Loucy (cell line): ENCODE measurements at regions not wholly inside any gene's neighbourhood (a gene's known extent, or its start where the extent isn't known, plus 50 kb on each side); places are given as distances from the start of the nearest gene placed in this dataset.

Source experiments
- H2AFZ ChIP-seq: fragments of 200-600 bp; sonication (generic); 2 replicates; pipeline ENCODE4 v1.6.0; 2016; ENCODE audit warnings: antibody characterized with exemption, mild to moderate bottlenecking, low read length, moderate library complexity
- H3F3A ChIP-seq: fragments of 200-600 bp; 2 replicates; pipeline ENCODE4 v1.6.0; 2016; ENCODE audit warnings: antibody characterized with exemption, low read depth, mild to moderate bottlenecking
- H3K27me3 ChIP-seq: fragments of 200-600 bp; sonication (generic); 2 replicates; pipeline ENCODE4 v1.6.1; 2014; ENCODE audit warnings: low read length, mild to moderate bottlenecking; ENCODE audit not compliant: insufficient read depth, poor library complexity, severe bottlenecking
- H3K36me3 ChIP-seq: fragments of 200-600 bp; sonication (generic); 2 replicates; pipeline ENCODE4 v1.6.1; 2016; ENCODE audit warnings: low read length; ENCODE audit not compliant: insufficient read depth
- H3K4me1 ChIP-seq: fragments of 200-600 bp; sonication (generic); 2 replicates; pipeline ENCODE4 v1.5.1; 2014; ENCODE audit warnings: low read length, mild to moderate bottlenecking; ENCODE audit not compliant: insufficient read depth, poor library complexity, severe bottlenecking
- H3K4me2 ChIP-seq: fragments of 200-600 bp; sonication (generic); 2 replicates; pipeline ENCODE4 v1.6.0; 2014; ENCODE audit warnings: antibody characterized with exemption, low read length, low read depth, mild to moderate bottlenecking; ENCODE audit not compliant: poor library complexity, severe bottlenecking
- H3K4me3 ChIP-seq: fragments of 200-600 bp; sonication (generic); 2 replicates; pipeline ENCODE4 v1.5.1; 2014; ENCODE audit warnings: low read length, mild to moderate bottlenecking, mixed read lengths; ENCODE audit not compliant: poor library complexity, severe bottlenecking
- H3K79me2 ChIP-seq: fragments of 200-600 bp; sonication (generic); 2 replicates; pipeline ENCODE4 v1.6.1; 2014; ENCODE audit warnings: low read length; ENCODE audit not compliant: insufficient read depth
- H3K9ac ChIP-seq: fragments of 200-600 bp; sonication (generic); 2 replicates; pipeline ENCODE4 v1.6.0; 2014; ENCODE audit warnings: mild to moderate bottlenecking, low read depth, low read length, moderate library complexity; ENCODE audit not compliant: poor library complexity, severe bottlenecking
- H3K9me2 ChIP-seq: fragments of 200-600 bp; sonication (generic); replicated peaks from 2 replicates; pipeline ENCODE4 v1.6.1; 2016; ENCODE audit warnings: low read depth, low read length, mixed read lengths
- H3K9me3 ChIP-seq: fragments of 200-600 bp; sonication (generic); 2 replicates; pipeline ENCODE4 v1.6.1; 2014; ENCODE audit warnings: mild to moderate bottlenecking, antibody characterized with exemption, low read length, low read depth; ENCODE audit not compliant: insufficient read depth
- H4K20me1 ChIP-seq: fragments of 200-600 bp; sonication (generic); 2 replicates; pipeline ENCODE4 v1.6.0; 2014; ENCODE audit warnings: antibody characterized with exemption, low read length, mild to moderate bottlenecking; ENCODE audit not compliant: insufficient read depth, poor library complexity, severe bottlenecking
- CTCF ChIP-seq: fragments of 200-600 bp; sonication (generic); conservative IDR thresholded peaks from 2 replicates; pipeline ENCODE4 v1.5.1; 2014; ENCODE audit warnings: mild to moderate bottlenecking, antibody characterized with exemption, low read length
- EZH2phosphoT487 ChIP-seq: fragments of 200-600 bp; IDR thresholded peaks from 2 replicates; pipeline ENCODE4 v1.6.1; 2018; ENCODE audit warnings: antibody characterized with exemption, mild to moderate bottlenecking, moderate library complexity, borderline replicate concordance

GRCh38 chr12:83276904-83277303, 590.2 kb downstream of the TMTC2 start:
- no peaks in the 10 kb centered on the region for H3K79me2 ChIP-seq
- H3K4me1 ChIP-seq = no peaks in the 10 kb centered on the region
- no peak overlapping the region for H2AFZ ChIP-seq
- no peak overlapping the region for H3K4me3 ChIP-seq
- no peaks in the 10 kb centered on the region for H3K27me3 ChIP-seq
- no peaks in the 10 kb centered on the region for H3K9me2 ChIP-seq
- H3K4me2 ChIP-seq = no peak overlapping the region
- no peak overlapping the region for H3K9ac ChIP-seq
- TF ChIP-seq CTCF = no peak
- H3K9me3 ChIP-seq = no peaks in the 10 kb centered on the region
- no peaks in the 10 kb centered on the region for H4K20me1 ChIP-seq
- H3K36me3 ChIP-seq = no peaks in the 10 kb centered on the region
- no peaks in the 10 kb centered on the region for H3F3A ChIP-seq

GRCh38 chr12:83271201-83271600, 584.5 kb downstream of the TMTC2 start:
- Histone ChIP-seq H3K9ac (no peak overlapping the region), H3F3A (no peaks in the 10 kb centered on the region), H3K9me2 (no peaks in the 10 kb centered on the region), H2AFZ (no peak overlapping the region), H3K36me3 (no peaks in the 10 kb centered on the region), H3K9me3 (no peaks in the 10 kb centered on the region), H3K4me3 (no peak overlapping the region), H4K20me1 (no peaks in the 10 kb centered on the region), H3K79me2 (no peaks in the 10 kb centered on the region), H3K27me3 (no peaks in the 10 kb centered on the region), H3K4me2 (no peak overlapping the region), H3K4me1 (no peaks in the 10 kb centered on the region)
- TF ChIP-seq EZH2phosphoT487 = no peak
- no peak for TF ChIP-seq CTCF

- Histone ChIP-seq H3K4me1 (no peaks in the 10 kb centered on the region), H3K9me2 (no peaks in the 10 kb centered on the region), H3K9ac (no peak overlapping the region), H3K79me2 (no peaks in the 10 kb centered on the region), H3K4me3 (no peak overlapping the region), H3K36me3 (no peaks in the 10 kb centered on the region), H4K20me1 (no peaks in the 10 kb centered on the region), H2AFZ (no peak overlapping the region), H3F3A (no peaks in the 10 kb centered on the region), H3K4me2 (no peak overlapping the region), H3K9me3 (no peaks in the 10 kb centered on the region), H3K27me3 (no peaks in the 10 kb centered on the region)
- TF ChIP-seq CTCF (no peak), EZH2phosphoT487 (no peak)
Measured at GRCh38 chr12:83265808-83266207, 579.1 kb downstream of the TMTC2 start.
